Large intestine (tissue), 3 donors: ENCODE measurements at regions not wholly inside any gene's neighbourhood (a gene's known extent, or its start where the extent isn't known, plus 50 kb on each side); places are given as distances from the start of the nearest gene placed in this dataset.

Experiments used
- DNase-seq, 2 donors: peaks; one replicate each; pipeline versions ENCODE4 v3.0.0 to v3.0.0-alpha.2; 2013
- H3K27ac ChIP-seq: one replicate; pipeline ENCODE4 v1.5.1; 2013; ENCODE audit warnings: low read length
- H3K27me3 ChIP-seq: 2 replicates; pipeline ENCODE4 v1.6.1; 2013; ENCODE audit warnings: low read length; ENCODE audit not compliant: control insufficient read depth, insufficient read depth
- H3K36me3 ChIP-seq: 2 replicates; pipeline ENCODE4 v1.6.1; 2013; ENCODE audit warnings: low read length; ENCODE audit not compliant: control insufficient read depth, insufficient read depth
- H3K4me1 ChIP-seq: one replicate; pipeline ENCODE4 v1.6.1; 2013; ENCODE audit warnings: low read length; ENCODE audit not compliant: control insufficient read depth, insufficient read depth
- H3K4me3 ChIP-seq: one replicate; pipeline ENCODE4 v1.5.1; 2013; ENCODE audit warnings: low read length
- H3K9me3 ChIP-seq: one replicate; pipeline ENCODE4 v1.6.1; 2013; ENCODE audit warnings: mild to moderate bottlenecking, low read depth, low read length, moderate library complexity; ENCODE audit not compliant: control insufficient read depth
- WGBS: methylation state at CpG from one replicate; pipeline ENCODE4 v1.1.5; 2013; ENCODE audit warnings: low lambda C conversion rate; ENCODE audit not compliant: insufficient coverage; 5-methylcytosine and 5-hydroxymethylcytosine counted together

- Histone ChIP-seq H3K4me3 (no peak overlapping the region), H3K36me3 (no peaks in the 10 kb centered on the region), H3K27ac (peak overlapping the region; percentile 73), H3K4me1 (peaks cover 15% of the 10 kb centered on the region), H3K9me3 (no peaks in the 10 kb centered on the region), H3K27me3 (no peaks in the 10 kb centered on the region)
- no CpG with 5 or more reads among the region's 10 CpGs for WGBS
- DNase-seq: peak; percentile 53 to 78
Observed at GRCh38 chr3:127473244-127474024, 117.1 kb downstream of the TPRA1 start.

DNA sequence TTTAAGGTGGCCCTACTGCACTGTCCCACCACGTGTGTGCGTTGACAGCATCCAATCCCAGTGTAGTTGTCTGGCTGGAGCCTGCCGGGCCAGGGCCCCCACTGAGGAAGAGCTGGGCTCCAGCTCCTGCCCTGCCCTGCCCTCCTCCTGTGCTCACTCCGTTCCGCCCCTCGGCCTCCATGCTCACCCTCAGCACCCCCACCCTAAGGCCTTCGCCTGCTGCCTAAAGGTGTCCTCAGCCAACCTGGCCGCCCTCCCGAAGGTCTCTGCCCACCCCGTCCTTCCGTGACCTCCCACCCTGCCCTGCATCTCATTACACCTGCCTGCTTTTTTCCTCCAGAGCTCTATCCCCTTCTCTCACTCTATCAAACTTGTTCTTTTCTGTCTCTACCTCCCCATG lies 118.0 kb downstream of the TPRA1 start:
- no peak overlapping the region for H3K4me3 ChIP-seq
- H3K27me3 ChIP-seq: no peaks in the 10 kb centered on the region
- no peak for DNase-seq
- no peaks in the 10 kb centered on the region for H3K36me3 ChIP-seq
- H3K27ac ChIP-seq: peak overlapping the region; percentile 73
- no peaks in the 10 kb centered on the region for H3K9me3 ChIP-seq
- H3K4me1 ChIP-seq: peaks cover 15% of the 10 kb centered on the region
- 74% methylated on average over 4 of the region's 11 CpGs for WGBS

- Histone ChIP-seq H3K27ac (no peak overlapping the region), H3K27me3 (no peaks in the 10 kb centered on the region), H3K4me3 (no peak overlapping the region), H3K9me3 (no peaks in the 10 kb centered on the region), H3K36me3 (no peaks in the 10 kb centered on the region), H3K4me1 (peaks cover 15% of the 10 kb centered on the region)
- no CpG with 5 or more reads among the region's 5 CpGs for WGBS
- no peak for DNase-seq
Observed at GRCh38 chr3:127471142-127471541, 119.4 kb downstream of the TPRA1 start.

DNA sequence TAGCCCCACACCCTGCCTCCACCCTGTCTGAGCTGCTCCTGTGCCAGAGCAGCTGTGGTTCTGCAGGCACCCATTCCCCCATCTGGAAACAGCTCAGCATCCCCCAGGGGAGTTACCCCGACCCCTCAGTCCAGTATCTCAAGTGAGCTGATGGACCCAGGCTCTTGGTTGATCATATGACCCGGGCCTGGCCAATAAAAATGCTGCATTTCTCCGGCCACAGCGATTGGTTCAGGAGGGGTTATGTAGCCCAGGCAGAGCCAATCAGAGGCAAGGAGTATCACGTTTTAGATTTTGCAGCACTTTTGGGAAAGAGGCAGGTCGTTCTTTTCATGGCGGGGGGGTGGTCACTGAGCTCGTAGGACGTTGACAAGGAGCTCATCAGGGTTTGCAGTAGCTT lies 120.8 kb downstream of the TPRA1 start:
- no peak for DNase-seq
- Histone ChIP-seq H3K4me3 (no peak overlapping the region), H3K27ac (no peak overlapping the region), H3K9me3 (no peaks in the 10 kb centered on the region), H3K36me3 (no peaks in the 10 kb centered on the region), H3K4me1 (peaks cover 15% of the 10 kb centered on the region), H3K27me3 (no peaks in the 10 kb centered on the region)
- WGBS: no CpG with 5 or more reads among the region's 9 CpGs

- no peak for DNase-seq
- H3K27ac ChIP-seq: no peak overlapping the region
- H3K27me3 ChIP-seq: no peaks in the 10 kb centered on the region
- H3K9me3 ChIP-seq: no peaks in the 10 kb centered on the region
- no peaks in the 10 kb centered on the region for H3K36me3 ChIP-seq
- no CpG with 5 or more reads among the region's 12 CpGs for WGBS
- H3K4me1 ChIP-seq: peaks cover 1% of the 10 kb centered on the region
- no peak overlapping the region for H3K4me3 ChIP-seq
Observed at GRCh38 chr3:127467391-127467790, 123.1 kb downstream of the TPRA1 start.

DNA sequence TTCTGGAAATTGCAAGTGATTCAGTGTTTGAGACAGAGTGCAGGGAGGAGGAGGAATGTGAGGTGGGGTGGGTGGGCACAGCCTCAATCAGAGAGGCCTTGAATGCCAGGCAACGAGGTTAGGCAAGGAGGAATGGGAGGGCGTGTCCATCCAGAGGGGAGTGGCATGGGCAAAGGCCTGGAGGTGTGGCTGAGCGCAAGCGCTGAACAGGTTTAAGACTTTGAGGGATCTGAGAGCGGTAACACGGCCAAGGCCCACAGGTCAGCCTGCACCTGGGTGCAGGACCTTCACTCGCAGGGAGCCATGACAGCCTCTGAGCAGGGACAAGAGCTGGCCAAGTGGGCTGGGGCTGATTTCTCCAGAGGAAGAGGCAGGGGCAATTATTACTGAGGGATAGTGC lies 125.9 kb downstream of the TPRA1 start:
- WGBS: no CpG with 5 or more reads among the region's 7 CpGs
- no peaks in the 10 kb centered on the region for H3K4me1 ChIP-seq
- DNase-seq: peak in 1 of 2 donors; percentile 19

DNA sequence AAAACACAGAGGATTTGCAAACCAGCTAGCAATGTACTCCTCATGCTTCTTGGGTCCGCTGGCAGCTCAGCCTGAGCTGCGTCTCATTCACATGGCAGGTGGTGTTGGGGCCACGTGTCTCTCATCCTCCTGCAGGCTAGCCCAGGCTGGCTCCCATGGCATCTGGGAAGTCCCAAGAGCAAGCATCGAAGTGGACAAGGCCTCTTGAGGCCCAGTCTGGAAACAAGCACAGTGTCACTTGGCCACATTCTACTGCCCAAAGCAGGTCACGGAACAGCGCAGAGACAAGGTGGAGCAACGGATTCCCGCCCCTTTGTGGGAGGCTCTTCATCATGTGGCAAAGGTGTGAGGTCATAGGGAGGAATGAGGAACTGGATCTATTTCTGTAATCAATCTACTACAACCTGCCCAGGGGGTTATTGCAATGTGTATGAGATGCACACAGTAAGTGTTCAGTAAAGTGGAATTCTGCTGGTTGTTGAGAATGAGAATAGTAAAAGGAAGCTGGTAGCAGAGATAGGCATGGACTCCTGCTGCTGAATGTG lies 128.3 kb downstream of the TPRA1 start:
- Histone ChIP-seq H3K27me3 (peaks cover 36% of the 10 kb centered on the region), H3K36me3 (no peaks in the 10 kb centered on the region), H3K4me1 (no peaks in the 10 kb centered on the region), H3K9me3 (peaks cover under 1% of the 10 kb centered on the region), H3K4me3 (no peak overlapping the region), H3K27ac (no peak overlapping the region)
- no peak for DNase-seq
- no CpG with 5 or more reads among the region's 8 CpGs for WGBS

More for the DNA sequence above, 125.9 kb downstream of the TPRA1 start:
- Histone ChIP-seq H3K36me3 (no peaks in the 10 kb centered on the region), H3K9me3 (no peaks in the 10 kb centered on the region), H3K4me3 (no peak overlapping the region), H3K27ac (no peak overlapping the region), H3K27me3 (peaks cover 13% of the 10 kb centered on the region)

- Histone ChIP-seq H3K27me3 (peaks cover 44% of the 10 kb centered on the region), H3K4me3 (no peak overlapping the region), H3K4me1 (peaks cover 2% of the 10 kb centered on the region), H3K36me3 (no peaks in the 10 kb centered on the region), H3K9me3 (peaks cover 8% of the 10 kb centered on the region), H3K27ac (no peak overlapping the region)
- no peak for DNase-seq
- no CpG with 5 or more reads among the region's 10 CpGs for WGBS
Observed at GRCh38 chr3:127461286-127461910, 129.1 kb downstream of the TPRA1 start.

- no CpG with 5 or more reads among the region's 3 CpGs for WGBS
Observed at GRCh38 chr3:127459891-127460290, 130.6 kb downstream of the TPRA1 start.

DNA sequence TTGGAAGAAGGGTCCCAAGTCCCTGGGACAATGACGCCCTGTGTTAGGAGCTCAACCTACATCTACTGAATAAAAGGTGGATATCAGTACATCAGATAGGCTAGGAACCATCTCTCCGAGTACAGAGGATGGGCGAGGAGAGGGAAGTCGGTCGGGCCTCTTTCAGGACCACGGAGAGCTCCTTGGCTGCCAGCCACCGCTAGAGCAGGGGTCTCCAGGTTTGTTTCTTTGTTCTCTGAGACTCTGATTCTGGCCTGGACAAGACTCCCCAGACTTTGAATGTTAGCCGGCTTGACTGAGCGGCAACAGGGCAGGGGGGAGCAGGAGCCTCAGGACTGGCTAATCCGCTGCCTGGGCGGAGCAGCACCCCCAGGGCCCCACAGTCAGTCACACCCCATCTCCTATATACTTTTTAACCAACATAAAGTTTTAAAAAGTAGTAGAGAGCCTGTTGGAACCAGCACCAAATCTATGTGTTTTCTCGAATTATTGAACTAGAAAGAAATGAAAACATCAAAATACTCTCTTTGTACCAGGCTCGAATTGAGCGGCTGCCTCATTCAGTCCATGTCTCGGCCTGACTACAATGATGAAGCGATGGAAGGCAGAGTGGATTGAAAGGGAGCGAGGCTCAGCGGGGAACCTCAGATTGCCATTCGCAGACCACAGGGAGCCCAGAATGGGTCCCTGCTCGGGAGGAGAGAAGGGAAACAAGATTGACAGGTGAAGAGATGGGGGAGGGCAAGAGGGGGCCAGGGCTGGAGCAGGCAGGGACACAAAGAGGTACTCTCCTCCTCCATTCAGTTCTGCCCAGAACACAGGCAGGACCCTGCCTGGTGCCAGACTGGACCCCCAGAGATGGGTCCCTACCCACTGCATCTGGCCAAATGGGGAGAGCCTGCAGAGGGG lies 131.6 kb downstream of the TPRA1 start:
- DNase-seq: peak in 1 of 2 donors; percentile 29
- WGBS: 100% methylated on average over 1 of the region's 20 CpGs
- H3K4me1 ChIP-seq: peaks cover 4% of the 10 kb centered on the region
- H3K27ac ChIP-seq: no peak overlapping the region
- H3K36me3 ChIP-seq: no peaks in the 10 kb centered on the region
- H3K9me3 ChIP-seq: peaks cover 13% of the 10 kb centered on the region
- H3K4me3 ChIP-seq: no peak overlapping the region
- H3K27me3 ChIP-seq: peaks cover 68% of the 10 kb centered on the region

More at GRCh38 chr3:127459891-127460290, 130.6 kb downstream of the TPRA1 start:
- Histone ChIP-seq H3K4me3 (no peak overlapping the region), H3K9me3 (peaks cover 13% of the 10 kb centered on the region), H3K36me3 (no peaks in the 10 kb centered on the region), H3K27me3 (peaks cover 59% of the 10 kb centered on the region), H3K4me1 (peaks cover 4% of the 10 kb centered on the region), H3K27ac (no peak overlapping the region)
- DNase-seq: no peak
